ENCODE measurements at regions not wholly inside any gene's neighbourhood (a gene's known extent, or its start where the extent isn't known, plus 50 kb on each side); places are given as distances from the start of the nearest gene placed in this dataset.

DNA sequence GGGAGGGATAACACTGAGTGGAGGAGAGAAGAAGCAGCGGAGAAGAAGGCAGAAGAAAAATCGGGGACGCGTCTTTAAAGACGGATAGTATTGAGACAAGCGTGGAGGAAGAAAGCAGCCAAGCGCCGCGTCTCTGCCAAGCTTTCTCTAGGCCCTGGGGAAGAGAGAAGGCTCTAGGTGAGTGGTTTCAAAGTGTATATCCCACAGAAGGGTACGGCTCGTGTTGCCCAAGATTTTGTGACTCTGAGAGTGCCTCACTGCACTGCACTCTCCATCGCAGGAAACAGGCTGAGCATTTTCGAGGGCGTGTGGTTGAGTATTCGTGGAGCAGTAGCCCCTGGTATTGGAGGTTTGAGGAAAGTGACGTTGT lies 185.4 kb downstream of the TRIM27 start:
- H3K9ac ChIP-seq (ENCODE audit: low read length), result no peak overlapping the region
- no peak overlapping the region for H3K23ac ChIP-seq (ENCODE audit: low read length)
- H3K79me2 ChIP-seq (ENCODE audit: control insufficient read depth, insufficient read depth, low read length, poor library complexity), result no peaks in the 10 kb centered on the region
- no peak overlapping the region for H3K18ac ChIP-seq (ENCODE audit: low read length)
- no peak overlapping the region for H2AK5ac ChIP-seq (ENCODE audit: low read length)
- no peak overlapping the region for H4K12ac ChIP-seq (ENCODE audit: low read depth, low read length)
- no peak overlapping the region for H3K4me3 ChIP-seq (ENCODE audit: low read depth, low read length)
- H2AFZ ChIP-seq (ENCODE audit: insufficient read depth, low read length, poor library complexity), result no peak overlapping the region
- peaks cover 13% of the 10 kb centered on the region for H3K27me3 ChIP-seq (ENCODE audit: insufficient read depth, low read length)
- peaks cover 0 to 3% of the 10 kb centered on the region in 2 experiments for H3K4me1 ChIP-seq (ENCODE audit: control insufficient read depth in 1 of 2, insufficient read depth in 2 of 2, low read length in 2 of 2)
- DNase-seq, result no peak
- no peak overlapping the region for H3K27ac ChIP-seq (ENCODE audit: low read depth, low read length)
- H3K9me3 ChIP-seq (ENCODE audit: insufficient read depth, low read depth, low read length), result no peaks in the 10 kb centered on the region
- H3K4ac ChIP-seq (ENCODE audit: low read depth, low read length), result no peak overlapping the region
- no peak overlapping the region for H2BK120ac ChIP-seq (ENCODE audit: insufficient read depth, low read length, poor library complexity)
- WGBS (ENCODE audit: extremely low coverage, insufficient coverage, insufficient read length), result no CpG with 5 or more reads among the region's 16 CpGs
- H3K36me3 ChIP-seq (ENCODE audit: control insufficient read depth in 1 of 2, insufficient read depth in 2 of 2, low read length in 2 of 2), result no peaks in the 10 kb centered on the region
- H3K14ac ChIP-seq (ENCODE audit: low read length), result no peak overlapping the region
- no peak overlapping the region for H2BK12ac ChIP-seq (ENCODE audit: low read length)
- H4K8ac ChIP-seq (ENCODE audit: low read depth, low read length), result no peak overlapping the region
- no peaks in the 10 kb centered on the region for H3K79me1 ChIP-seq (ENCODE audit: low read length)
- H3K4me2 ChIP-seq (ENCODE audit: low read length), result peak overlapping the region; percentile 36
- no peak overlapping the region for H4K91ac ChIP-seq (ENCODE audit: low read depth, low read length)
- H2BK5ac ChIP-seq (ENCODE audit: low read depth, low read length, poor library complexity), result no peak overlapping the region

DNA sequence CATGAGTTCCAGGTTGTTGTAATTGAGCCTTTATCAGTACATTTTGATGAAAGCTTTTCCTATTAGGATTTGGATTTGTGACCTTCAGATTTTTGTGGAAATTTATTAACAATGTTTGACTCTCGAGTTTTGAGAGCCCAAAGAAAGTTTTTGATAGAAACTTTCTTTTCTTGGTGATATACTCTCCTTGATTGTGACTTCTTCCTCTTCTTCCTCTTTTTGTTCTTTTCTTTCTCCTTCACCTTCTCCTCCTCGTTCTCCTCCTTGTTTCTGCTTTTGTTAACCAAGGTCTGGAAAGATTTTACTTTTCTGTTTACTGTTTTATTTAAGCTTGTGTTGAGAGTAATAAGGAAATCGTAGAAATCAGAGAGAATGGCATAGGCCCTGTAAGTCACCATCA lies 182.4 kb downstream of the TRIM27 start:
- Histone ChIP-seq H3K27me3 (ENCODE audit: insufficient read depth, low read length) (peaks cover 17% of the 10 kb centered on the region), H3K4me2 (ENCODE audit: low read length) (no peak overlapping the region), H3K36me3 (ENCODE audit: control insufficient read depth in 1 of 2, insufficient read depth in 2 of 2, low read length in 2 of 2) (no peaks in the 10 kb centered on the region), H3K4me3 (ENCODE audit: low read depth, low read length) (no peak overlapping the region), H2AFZ (ENCODE audit: insufficient read depth, low read length, poor library complexity) (no peak overlapping the region), H3K9me3 (ENCODE audit: insufficient read depth, low read depth, low read length) (no peaks in the 10 kb centered on the region), H3K27ac (ENCODE audit: low read depth, low read length) (no peak overlapping the region), H3K4ac (ENCODE audit: low read depth, low read length) (no peak overlapping the region), H2BK5ac (ENCODE audit: low read depth, low read length, poor library complexity) (no peak overlapping the region), H3K79me1 (ENCODE audit: low read length) (no peaks in the 10 kb centered on the region), H3K23ac (ENCODE audit: low read length) (no peak overlapping the region), H3K4me1 (ENCODE audit: control insufficient read depth in 1 of 2, insufficient read depth in 2 of 2, low read length in 2 of 2) (peaks cover 0 to 3% of the 10 kb centered on the region in 2 experiments), H2BK120ac (ENCODE audit: insufficient read depth, low read length, poor library complexity) (no peak overlapping the region), H4K8ac (ENCODE audit: low read depth, low read length) (no peak overlapping the region), H3K9ac (ENCODE audit: low read length) (no peak overlapping the region), H4K91ac (ENCODE audit: low read depth, low read length) (no peak overlapping the region), H4K12ac (ENCODE audit: low read depth, low read length) (no peak overlapping the region), H2BK12ac (ENCODE audit: low read length) (no peak overlapping the region), H3K79me2 (ENCODE audit: control insufficient read depth, insufficient read depth, low read length, poor library complexity) (no peaks in the 10 kb centered on the region), H2AK5ac (ENCODE audit: low read length) (no peak overlapping the region), H3K14ac (ENCODE audit: low read length) (no peak overlapping the region), H3K18ac (ENCODE audit: low read length) (no peak overlapping the region)
- no peak for DNase-seq
- no CpG with 5 or more reads among the region's 3 CpGs for WGBS (ENCODE audit: extremely low coverage, insufficient coverage, insufficient read length)

DNA sequence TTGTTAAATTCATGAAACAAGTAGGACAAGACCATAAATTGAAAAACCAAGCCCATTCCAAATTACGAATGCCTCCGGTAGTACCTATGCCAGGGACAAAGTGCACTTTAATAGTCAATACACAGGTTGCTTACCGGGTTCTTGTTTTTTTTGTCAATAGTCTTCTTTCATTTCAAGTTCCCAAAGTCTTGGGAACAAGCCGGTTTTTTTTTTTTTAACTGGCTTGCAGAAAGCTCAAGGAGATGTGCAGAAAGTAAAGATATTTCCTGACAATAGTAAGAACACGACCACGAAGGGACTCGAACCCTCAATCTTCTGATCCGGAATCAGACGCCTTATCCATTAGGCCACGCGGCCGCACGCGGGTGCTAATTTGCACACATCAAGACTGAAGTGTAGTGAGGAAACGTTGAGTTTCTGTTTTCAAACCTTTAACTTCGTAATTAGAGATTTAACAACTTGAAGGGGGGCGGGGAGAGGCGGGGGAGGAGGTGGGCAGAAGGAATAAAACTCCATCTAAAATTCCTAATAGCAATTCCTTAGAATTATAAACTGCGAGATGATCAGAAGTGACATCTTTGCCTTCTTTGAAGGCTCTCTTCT lies 181.0 kb downstream of the TRIM27 start:
- H3K79me2 ChIP-seq (ENCODE audit: control insufficient read depth, insufficient read depth, low read length, poor library complexity), result no peaks in the 10 kb centered on the region
- no peak overlapping the region for H3K4me2 ChIP-seq (ENCODE audit: low read length)
- WGBS (ENCODE audit: extremely low coverage, insufficient coverage, insufficient read length), result no CpG with 5 or more reads among the region's 19 CpGs
- no peaks in the 10 kb centered on the region for H3K79me1 ChIP-seq (ENCODE audit: low read length)
- H3K27ac ChIP-seq (ENCODE audit: low read depth, low read length), result no peak overlapping the region
- H2AFZ ChIP-seq (ENCODE audit: insufficient read depth, low read length, poor library complexity), result no peak overlapping the region
- no peak overlapping the region for H4K91ac ChIP-seq (ENCODE audit: low read depth, low read length)
- H3K14ac ChIP-seq (ENCODE audit: low read length), result no peak overlapping the region
- DNase-seq, result peak in 1 of 2 donors; percentile 17
- peaks cover 0 to 3% of the 10 kb centered on the region in 2 experiments for H3K4me1 ChIP-seq (ENCODE audit: control insufficient read depth in 1 of 2, insufficient read depth in 2 of 2, low read length in 2 of 2)
- no peak overlapping the region for H4K12ac ChIP-seq (ENCODE audit: low read depth, low read length)
- H3K23ac ChIP-seq (ENCODE audit: low read length), result no peak overlapping the region
- H2BK5ac ChIP-seq (ENCODE audit: low read depth, low read length, poor library complexity), result no peak overlapping the region
- no peak overlapping the region for H3K4me3 ChIP-seq (ENCODE audit: low read depth, low read length)
- H3K18ac ChIP-seq (ENCODE audit: low read length), result no peak overlapping the region
- H4K8ac ChIP-seq (ENCODE audit: low read depth, low read length), result no peak overlapping the region
- H3K36me3 ChIP-seq (ENCODE audit: control insufficient read depth in 1 of 2, insufficient read depth in 2 of 2, low read length in 2 of 2), result no peaks in the 10 kb centered on the region
- peaks cover 15% of the 10 kb centered on the region for H3K27me3 ChIP-seq (ENCODE audit: insufficient read depth, low read length)
- no peak overlapping the region for H2BK12ac ChIP-seq (ENCODE audit: low read length)
- H2AK5ac ChIP-seq (ENCODE audit: low read length), result no peak overlapping the region
- H3K9ac ChIP-seq (ENCODE audit: low read length), result no peak overlapping the region
- H3K9me3 ChIP-seq (ENCODE audit: insufficient read depth, low read depth, low read length), result no peaks in the 10 kb centered on the region
- no peak overlapping the region for H3K4ac ChIP-seq (ENCODE audit: low read depth, low read length)
- H2BK120ac ChIP-seq (ENCODE audit: insufficient read depth, low read length, poor library complexity), result no peak overlapping the region

DNA sequence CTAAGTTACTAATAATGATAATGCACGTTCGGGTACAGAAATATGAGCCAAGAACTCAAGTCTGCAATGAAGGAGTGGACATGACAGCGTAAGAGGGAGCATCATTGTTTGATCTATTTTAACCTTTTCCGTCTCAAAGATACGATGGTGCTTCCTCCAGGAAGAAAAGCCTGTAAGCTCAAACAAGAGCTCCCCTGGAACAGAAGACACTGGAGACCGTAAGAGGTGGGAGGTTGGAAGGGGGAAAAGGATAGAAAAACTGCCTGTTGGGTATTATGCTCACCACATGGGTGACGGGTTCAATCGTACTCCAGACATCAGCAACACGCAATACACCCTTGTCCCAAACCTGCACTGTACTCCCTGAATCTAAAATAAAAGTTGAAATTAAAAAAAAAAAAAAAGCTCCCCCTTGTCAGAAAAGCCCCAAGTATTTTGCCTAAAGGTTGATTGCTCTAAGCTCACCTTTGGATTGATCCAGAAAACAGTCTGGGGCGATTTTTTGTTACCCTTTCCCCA lies 180.5 kb downstream of the TRIM27 start:
- Histone ChIP-seq H3K18ac (ENCODE audit: low read length) (no peak overlapping the region), H3K36me3 (ENCODE audit: control insufficient read depth in 1 of 2, insufficient read depth in 2 of 2, low read length in 2 of 2) (no peaks in the 10 kb centered on the region), H3K9me3 (ENCODE audit: insufficient read depth, low read depth, low read length) (no peaks in the 10 kb centered on the region), H3K14ac (ENCODE audit: low read length) (no peak overlapping the region), H3K4me3 (ENCODE audit: low read depth, low read length) (no peak overlapping the region), H3K4me2 (ENCODE audit: low read length) (peak overlapping the region; percentile 38), H3K27me3 (ENCODE audit: insufficient read depth, low read length) (peaks cover 10% of the 10 kb centered on the region), H2AFZ (ENCODE audit: insufficient read depth, low read length, poor library complexity) (no peak overlapping the region), H3K79me1 (ENCODE audit: low read length) (no peaks in the 10 kb centered on the region), H2BK120ac (ENCODE audit: insufficient read depth, low read length, poor library complexity) (no peak overlapping the region), H3K79me2 (ENCODE audit: control insufficient read depth, insufficient read depth, low read length, poor library complexity) (no peaks in the 10 kb centered on the region), H3K9ac (ENCODE audit: low read length) (no peak overlapping the region), H4K91ac (ENCODE audit: low read depth, low read length) (no peak overlapping the region), H2AK5ac (ENCODE audit: low read length) (no peak overlapping the region), H3K27ac (ENCODE audit: low read depth, low read length) (no peak overlapping the region), H3K4ac (ENCODE audit: low read depth, low read length) (no peak overlapping the region), H3K4me1 (ENCODE audit: control insufficient read depth in 1 of 2, insufficient read depth in 2 of 2, low read length in 2 of 2) (peaks cover 0 to 3% of the 10 kb centered on the region in 2 experiments), H4K8ac (ENCODE audit: low read depth, low read length) (no peak overlapping the region), H2BK5ac (ENCODE audit: low read depth, low read length, poor library complexity) (no peak overlapping the region), H4K12ac (ENCODE audit: low read depth, low read length) (no peak overlapping the region), H2BK12ac (ENCODE audit: low read length) (no peak overlapping the region), H3K23ac (ENCODE audit: low read length) (no peak overlapping the region)
- no CpG with 5 or more reads among the region's 10 CpGs for WGBS (ENCODE audit: extremely low coverage, insufficient coverage, insufficient read length)
- DNase-seq, result no peak
